ENCODE measurements at regions not wholly inside any gene's neighbourhood (a gene's known extent, or its start where the extent isn't known, plus 50 kb on each side); places are given as distances from the start of the nearest gene placed in this dataset.
A peak's percentile ranks its signal among the peaks of the same experiment; 100 is the strongest.
"Not testable (repeated sequence)": the region's sequence is repeated elsewhere in the genome, so short reads cannot be mapped to it uniquely, and the experiment has no call there.

- not testable (repeated sequence) for H3K9me3 ChIP-seq (ENCODE audit: control insufficient read depth in 2 of 2, insufficient read depth in 1 of 2, low read depth in 1 of 2, low read length in 1 of 2); H3K27ac ChIP-seq (ENCODE audit: low read depth in 1 of 3, low read length in 2 of 3); H3K4me1 ChIP-seq (ENCODE audit: control insufficient read depth in 3 of 3, insufficient read depth in 2 of 3, low read depth in 1 of 3, low read length in 2 of 3); H3K4me3 ChIP-seq (ENCODE audit: low read depth in 1 of 3, low read length in 3 of 3); H3K36me3 ChIP-seq (ENCODE audit: control insufficient read depth in 3 of 3, insufficient read depth in 2 of 3, low read depth in 1 of 3, low read length in 3 of 3); DNase-seq; H3K27me3 ChIP-seq (ENCODE audit: control insufficient read depth in 3 of 3, insufficient read depth in 3 of 3, low read length in 3 of 3); FAIRE-seq
- WGBS, 3 donors = no CpG with 5 or more reads among the region's 3 CpGs
Measured at GRCh38 chr9:62032441-62032840, 842.6 kb downstream of the SPATA31A7 start.

- H3K4me3 ChIP-seq (ENCODE audit: low read depth in 1 of 3, low read length in 3 of 3); FAIRE-seq; H3K27me3 ChIP-seq (ENCODE audit: control insufficient read depth in 3 of 3, insufficient read depth in 3 of 3, low read length in 3 of 3); H3K4me1 ChIP-seq (ENCODE audit: control insufficient read depth in 3 of 3, insufficient read depth in 2 of 3, low read depth in 1 of 3, low read length in 2 of 3); H3K27ac ChIP-seq (ENCODE audit: low read depth in 1 of 3, low read length in 2 of 3); H3K36me3 ChIP-seq (ENCODE audit: control insufficient read depth in 3 of 3, insufficient read depth in 2 of 3, low read depth in 1 of 3, low read length in 3 of 3); DNase-seq; H3K9me3 ChIP-seq (ENCODE audit: control insufficient read depth in 2 of 2, insufficient read depth in 1 of 2, low read depth in 1 of 2, low read length in 1 of 2): not testable (repeated sequence)
- no CpG with 5 or more reads among the region's 7 CpGs for WGBS, 3 donors
Measured at GRCh38 chr9:62038260-62038659, 848.4 kb downstream of the SPATA31A7 start.

- not testable (repeated sequence) for H3K27me3 ChIP-seq (ENCODE audit: control insufficient read depth in 3 of 3, insufficient read depth in 3 of 3, low read length in 3 of 3); H3K36me3 ChIP-seq (ENCODE audit: control insufficient read depth in 3 of 3, insufficient read depth in 2 of 3, low read depth in 1 of 3, low read length in 3 of 3); H3K4me1 ChIP-seq (ENCODE audit: control insufficient read depth in 3 of 3, insufficient read depth in 2 of 3, low read depth in 1 of 3, low read length in 2 of 3); FAIRE-seq; H3K27ac ChIP-seq (ENCODE audit: low read depth in 1 of 3, low read length in 2 of 3); H3K9me3 ChIP-seq (ENCODE audit: control insufficient read depth in 2 of 2, insufficient read depth in 1 of 2, low read depth in 1 of 2, low read length in 1 of 2); DNase-seq; H3K4me3 ChIP-seq (ENCODE audit: low read depth in 1 of 3, low read length in 3 of 3)
- whole genome bisulfite sequencing, 3 donors = no CpG with 5 or more reads among the region's 3 CpGs
Measured at GRCh38 chr9:62058155-62058554, 868.3 kb downstream of the SPATA31A7 start.

- H3K27me3 ChIP-seq (ENCODE audit: control insufficient read depth in 3 of 3, insufficient read depth in 3 of 3, low read length in 3 of 3); H3K4me3 ChIP-seq (ENCODE audit: low read depth in 1 of 3, low read length in 3 of 3); H3K36me3 ChIP-seq (ENCODE audit: control insufficient read depth in 3 of 3, insufficient read depth in 2 of 3, low read depth in 1 of 3, low read length in 3 of 3); FAIRE-seq; H3K9me3 ChIP-seq (ENCODE audit: control insufficient read depth in 2 of 2, insufficient read depth in 1 of 2, low read depth in 1 of 2, low read length in 1 of 2); DNase-seq; H3K4me1 ChIP-seq (ENCODE audit: control insufficient read depth in 3 of 3, insufficient read depth in 2 of 3, low read depth in 1 of 3, low read length in 2 of 3); H3K27ac ChIP-seq (ENCODE audit: low read depth in 1 of 3, low read length in 2 of 3): not testable (repeated sequence)
- no CpG with 5 or more reads among the region's 5 CpGs for WGBS, 3 donors
Measured at GRCh38 chr9:62071043-62071442, 881.2 kb downstream of the SPATA31A7 start.

- not testable (repeated sequence) for DNase-seq; H3K9me3 ChIP-seq (ENCODE audit: control insufficient read depth in 2 of 2, insufficient read depth in 1 of 2, low read depth in 1 of 2, low read length in 1 of 2); H3K4me3 ChIP-seq (ENCODE audit: low read depth in 1 of 3, low read length in 3 of 3); FAIRE-seq; H3K36me3 ChIP-seq (ENCODE audit: control insufficient read depth in 3 of 3, insufficient read depth in 2 of 3, low read depth in 1 of 3, low read length in 3 of 3); H3K27ac ChIP-seq (ENCODE audit: low read depth in 1 of 3, low read length in 2 of 3); H3K27me3 ChIP-seq (ENCODE audit: control insufficient read depth in 3 of 3, insufficient read depth in 3 of 3, low read length in 3 of 3); H3K4me1 ChIP-seq (ENCODE audit: control insufficient read depth in 3 of 3, insufficient read depth in 2 of 3, low read depth in 1 of 3, low read length in 2 of 3)
- no CpG with 5 or more reads among the region's 10 CpGs for WGBS, 3 donors
Measured at GRCh38 chr9:62073401-62073800, 883.6 kb downstream of the SPATA31A7 start.

GRCh38 chr9:62084245-62084644 lies 894.4 kb downstream of the SPATA31A7 start:
- H3K4me3 ChIP-seq (ENCODE audit: low read depth in 1 of 3, low read length in 3 of 3); H3K4me1 ChIP-seq (ENCODE audit: control insufficient read depth in 3 of 3, insufficient read depth in 2 of 3, low read depth in 1 of 3, low read length in 2 of 3); H3K27me3 ChIP-seq (ENCODE audit: control insufficient read depth in 3 of 3, insufficient read depth in 3 of 3, low read length in 3 of 3); H3K9me3 ChIP-seq (ENCODE audit: control insufficient read depth in 2 of 2, insufficient read depth in 1 of 2, low read depth in 1 of 2, low read length in 1 of 2); DNase-seq; H3K36me3 ChIP-seq (ENCODE audit: control insufficient read depth in 3 of 3, insufficient read depth in 2 of 3, low read depth in 1 of 3, low read length in 3 of 3); H3K27ac ChIP-seq (ENCODE audit: low read depth in 1 of 3, low read length in 2 of 3): not testable (repeated sequence)
- WGBS, 3 donors = no CpG with 5 or more reads among the region's 1 CpG
- peak; percentile 41 for FAIRE-seq

- not testable (repeated sequence) for H3K4me1 ChIP-seq (ENCODE audit: control insufficient read depth in 3 of 3, insufficient read depth in 2 of 3, low read depth in 1 of 3, low read length in 2 of 3); H3K27ac ChIP-seq (ENCODE audit: low read depth in 1 of 3, low read length in 2 of 3); H3K36me3 ChIP-seq (ENCODE audit: control insufficient read depth in 3 of 3, insufficient read depth in 2 of 3, low read depth in 1 of 3, low read length in 3 of 3); H3K4me3 ChIP-seq (ENCODE audit: low read depth in 1 of 3, low read length in 3 of 3); H3K27me3 ChIP-seq (ENCODE audit: control insufficient read depth in 3 of 3, insufficient read depth in 3 of 3, low read length in 3 of 3); FAIRE-seq; H3K9me3 ChIP-seq (ENCODE audit: control insufficient read depth in 2 of 2, insufficient read depth in 1 of 2, low read depth in 1 of 2, low read length in 1 of 2); DNase-seq
- WGBS, 3 donors = no CpG with 5 or more reads among the region's 6 CpGs
Measured at GRCh38 chr9:62095714-62096345, 906.0 kb downstream of the SPATA31A7 start.

- not testable (repeated sequence) for H3K27ac ChIP-seq (ENCODE audit: low read depth in 1 of 3, low read length in 2 of 3); H3K9me3 ChIP-seq (ENCODE audit: control insufficient read depth in 2 of 2, insufficient read depth in 1 of 2, low read depth in 1 of 2, low read length in 1 of 2); H3K27me3 ChIP-seq (ENCODE audit: control insufficient read depth in 3 of 3, insufficient read depth in 3 of 3, low read length in 3 of 3); FAIRE-seq; H3K4me3 ChIP-seq (ENCODE audit: low read depth in 1 of 3, low read length in 3 of 3); H3K4me1 ChIP-seq (ENCODE audit: control insufficient read depth in 3 of 3, insufficient read depth in 2 of 3, low read depth in 1 of 3, low read length in 2 of 3); DNase-seq; H3K36me3 ChIP-seq (ENCODE audit: control insufficient read depth in 3 of 3, insufficient read depth in 2 of 3, low read depth in 1 of 3, low read length in 3 of 3)
- WGBS, 3 donors = 60 to 79% (median 73%) methylated on average over 3 of the region's 5 CpGs
Measured at GRCh38 chr9:62110486-62110885, 920.6 kb downstream of the SPATA31A7 start.

- not testable (repeated sequence) for H3K27me3 ChIP-seq (ENCODE audit: control insufficient read depth in 3 of 3, insufficient read depth in 3 of 3, low read length in 3 of 3); FAIRE-seq
- no CpG with 5 or more reads among the region's 6 CpGs for WGBS, 3 donors
Measured at GRCh38 chr9:62116951-62117640, 927.3 kb downstream of the SPATA31A7 start.

More at GRCh38 chr9:62116951-62117640, 927.3 kb downstream of the SPATA31A7 start:
- not testable (repeated sequence) for H3K27ac ChIP-seq (ENCODE audit: low read depth in 1 of 3, low read length in 2 of 3); H3K4me3 ChIP-seq (ENCODE audit: low read depth in 1 of 3, low read length in 3 of 3); H3K4me1 ChIP-seq (ENCODE audit: control insufficient read depth in 3 of 3, insufficient read depth in 2 of 3, low read depth in 1 of 3, low read length in 2 of 3); H3K36me3 ChIP-seq (ENCODE audit: control insufficient read depth in 3 of 3, insufficient read depth in 2 of 3, low read depth in 1 of 3, low read length in 3 of 3); DNase-seq; H3K9me3 ChIP-seq (ENCODE audit: control insufficient read depth in 2 of 2, insufficient read depth in 1 of 2, low read depth in 1 of 2, low read length in 1 of 2)

Data from small intestine (tissue), 7 donors.